ENCODE measurements at regions not wholly inside any gene's neighbourhood (a gene's known extent, or its start where the extent isn't known, plus 50 kb on each side); places are given as distances from the start of the nearest gene placed in this dataset.

- no peaks in the 10 kb centered on the region for H3K27me3 Mint-ChIP-seq
- no peaks in the 10 kb centered on the region for H3K36me3 ChIP-seq (ENCODE audit: insufficient read depth, low read length)
- no peaks in the 10 kb centered on the region for H3K36me3 Mint-ChIP-seq
- peaks cover 0 to 17% (median 11%) of the 10 kb centered on the region in 8 donors for H3K9me3 Mint-ChIP-seq
- H3K27me3 ChIP-seq (ENCODE audit: insufficient read depth, low read length) = no peaks in the 10 kb centered on the region
- no peak for DNase-seq
- H3K9me3 ChIP-seq (ENCODE audit: control insufficient read depth in 1 of 2, low read length in 2 of 2) = no peaks in the 10 kb centered on the region
- no peaks in the 10 kb centered on the region for H3K4me1 Mint-ChIP-seq
- no peak overlapping the region for H3K27ac ChIP-seq (ENCODE audit: low read depth, low read length)
- intact Hi-C loops (cut with micrococcal nuclease) = no loop called here
- no peak overlapping the region for H3K4me3 Mint-ChIP-seq
- H3K4me3 ChIP-seq (ENCODE audit: low read length in 2 of 2) = no peak overlapping the region
- ChIA-PET CTCF (ENCODE audit: partially characterized antibody) (no interaction called here), POLR2A (ENCODE audit: partially characterized antibody) (no interaction called here)
- H3K4me1 ChIP-seq (ENCODE audit: insufficient read depth, low read length) = no peaks in the 10 kb centered on the region
- H3K27ac Mint-ChIP-seq = no peak overlapping the region
Observed at GRCh38 chr16:64780445-64780844, 341.4 kb downstream of the CDH11 start.

GRCh38 chr16:64778777-64779176 lies 343.1 kb downstream of the CDH11 start:
- H3K36me3 ChIP-seq (ENCODE audit: insufficient read depth, low read length) = no peaks in the 10 kb centered on the region
- intact Hi-C loops (cut with micrococcal nuclease) = no loop called here
- H3K4me1 ChIP-seq (ENCODE audit: insufficient read depth, low read length) = no peaks in the 10 kb centered on the region
- no peak overlapping the region for H3K4me3 ChIP-seq (ENCODE audit: low read length in 2 of 2)
- ChIA-PET CTCF (ENCODE audit: partially characterized antibody) (no interaction called here), POLR2A (ENCODE audit: partially characterized antibody) (no interaction called here)
- H3K9me3 ChIP-seq (ENCODE audit: control insufficient read depth in 1 of 2, low read length in 2 of 2) = no peaks in the 10 kb centered on the region
- H3K27me3 ChIP-seq (ENCODE audit: insufficient read depth, low read length) = no peaks in the 10 kb centered on the region
- H3K9me3 Mint-ChIP-seq = peaks cover 0 to 22% (median 14%) of the 10 kb centered on the region in 8 donors
- no peaks in the 10 kb centered on the region for H3K27me3 Mint-ChIP-seq
- H3K4me1 Mint-ChIP-seq = no peaks in the 10 kb centered on the region
- H3K36me3 Mint-ChIP-seq = no peaks in the 10 kb centered on the region
- H3K27ac Mint-ChIP-seq = no peak overlapping the region
- no peak overlapping the region for H3K4me3 Mint-ChIP-seq
- DNase-seq = no peak
- no peak overlapping the region for H3K27ac ChIP-seq (ENCODE audit: low read depth, low read length)

- no peak overlapping the region for H3K27ac ChIP-seq (ENCODE audit: low read depth, low read length)
- no peak for DNase-seq
- no peaks in the 10 kb centered on the region for H3K27me3 ChIP-seq (ENCODE audit: insufficient read depth, low read length)
- Mint-ChIP-seq H3K4me1 (no peaks in the 10 kb centered on the region), H3K4me3 (no peak overlapping the region), H3K9me3 (peaks cover 0 to 29% (median 17%) of the 10 kb centered on the region in 8 donors), H3K36me3 (no peaks in the 10 kb centered on the region), H3K27ac (no peak overlapping the region), H3K27me3 (no peaks in the 10 kb centered on the region)
- POLR2A ChIA-PET (ENCODE audit: partially characterized antibody) = no interaction called here
- CTCF ChIA-PET (ENCODE audit: partially characterized antibody) = no interaction called here
- no peak overlapping the region for H3K4me3 ChIP-seq (ENCODE audit: low read length in 2 of 2)
- no peaks in the 10 kb centered on the region for H3K9me3 ChIP-seq (ENCODE audit: control insufficient read depth in 1 of 2, low read length in 2 of 2)
- intact Hi-C loops (cut with micrococcal nuclease) = no loop called here
- H3K36me3 ChIP-seq (ENCODE audit: insufficient read depth, low read length) = no peaks in the 10 kb centered on the region
- H3K4me1 ChIP-seq (ENCODE audit: insufficient read depth, low read length) = no peaks in the 10 kb centered on the region
Observed at GRCh38 chr16:64773638-64774037, 348.2 kb downstream of the CDH11 start.

- peaks cover 0 to 29% (median 14%) of the 10 kb centered on the region in 8 donors for H3K9me3 Mint-ChIP-seq
- CTCF ChIA-PET (ENCODE audit: partially characterized antibody) = no interaction called here
- no peak overlapping the region for H3K27ac ChIP-seq (ENCODE audit: low read depth, low read length)
- H3K4me3 ChIP-seq (ENCODE audit: low read length in 2 of 2) = no peak overlapping the region
- no peak for DNase-seq
- H3K4me1 ChIP-seq (ENCODE audit: insufficient read depth, low read length) = no peaks in the 10 kb centered on the region
- H3K27ac Mint-ChIP-seq = no peak overlapping the region
- H3K9me3 ChIP-seq (ENCODE audit: control insufficient read depth in 1 of 2, low read length in 2 of 2) = no peaks in the 10 kb centered on the region
- intact Hi-C loops (cut with micrococcal nuclease) = no loop called here
- no peaks in the 10 kb centered on the region for H3K27me3 ChIP-seq (ENCODE audit: insufficient read depth, low read length)
- no peaks in the 10 kb centered on the region for H3K27me3 Mint-ChIP-seq
- H3K4me1 Mint-ChIP-seq = no peaks in the 10 kb centered on the region
- H3K4me3 Mint-ChIP-seq = no peak overlapping the region
- POLR2A ChIA-PET (ENCODE audit: partially characterized antibody) = no interaction called here
- H3K36me3 ChIP-seq (ENCODE audit: insufficient read depth, low read length) = no peaks in the 10 kb centered on the region
- no peaks in the 10 kb centered on the region for H3K36me3 Mint-ChIP-seq
Observed at GRCh38 chr16:64773184-64773583, 348.7 kb downstream of the CDH11 start.

- Histone ChIP-seq H3K27ac (ENCODE audit: low read depth, low read length) (no peak overlapping the region), H3K4me3 (ENCODE audit: low read length in 2 of 2) (no peak overlapping the region), H3K36me3 (ENCODE audit: insufficient read depth, low read length) (no peaks in the 10 kb centered on the region), H3K27me3 (ENCODE audit: insufficient read depth, low read length) (no peaks in the 10 kb centered on the region), H3K9me3 (ENCODE audit: control insufficient read depth in 1 of 2, low read length in 2 of 2) (no peaks in the 10 kb centered on the region), H3K4me1 (ENCODE audit: insufficient read depth, low read length) (no peaks in the 10 kb centered on the region)
- ChIA-PET POLR2A (ENCODE audit: partially characterized antibody) (no interaction called here), CTCF (ENCODE audit: partially characterized antibody) (no interaction called here)
- Mint-ChIP-seq H3K27ac (peak overlapping the region in 1 of 7 donors; percentile 73), H3K4me3 (no peak overlapping the region), H3K4me1 (no peaks in the 10 kb centered on the region), H3K9me3 (peaks cover 0 to 28% (median 16%) of the 10 kb centered on the region in 8 donors), H3K27me3 (no peaks in the 10 kb centered on the region), H3K36me3 (no peaks in the 10 kb centered on the region)
- DNase-seq = no peak
- intact Hi-C loops (cut with micrococcal nuclease) = no loop called here
Observed at GRCh38 chr16:64771273-64771672, 350.6 kb downstream of the CDH11 start.

- Histone ChIP-seq H3K27ac (ENCODE audit: low read depth, low read length) (no peak overlapping the region), H3K4me3 (ENCODE audit: low read length in 2 of 2) (no peak overlapping the region), H3K9me3 (ENCODE audit: control insufficient read depth in 1 of 2, low read length in 2 of 2) (no peaks in the 10 kb centered on the region), H3K36me3 (ENCODE audit: insufficient read depth, low read length) (no peaks in the 10 kb centered on the region), H3K4me1 (ENCODE audit: insufficient read depth, low read length) (no peaks in the 10 kb centered on the region), H3K27me3 (ENCODE audit: insufficient read depth, low read length) (no peaks in the 10 kb centered on the region)
- Mint-ChIP-seq H3K9me3 (peaks cover 3 to 21% (median 11%) of the 10 kb centered on the region in 8 donors), H3K36me3 (no peaks in the 10 kb centered on the region), H3K27me3 (no peaks in the 10 kb centered on the region), H3K4me3 (no peak overlapping the region), H3K4me1 (no peaks in the 10 kb centered on the region), H3K27ac (no peak overlapping the region)
- ChIA-PET POLR2A (ENCODE audit: partially characterized antibody) (no interaction called here), CTCF (ENCODE audit: partially characterized antibody) (no interaction called here)
- intact Hi-C loops (cut with micrococcal nuclease) = no loop called here
- DNase-seq = no peak
Observed at GRCh38 chr16:64762211-64762610, 359.7 kb downstream of the CDH11 start.

GRCh38 chr16:64754279-64754678 lies 367.6 kb downstream of the CDH11 start:
- peaks cover 3 to 28% (median 13%) of the 10 kb centered on the region in 8 donors for H3K9me3 Mint-ChIP-seq
- ChIA-PET POLR2A (ENCODE audit: partially characterized antibody) (no interaction called here), CTCF (ENCODE audit: partially characterized antibody) (no interaction called here)
- H3K27ac Mint-ChIP-seq = no peak overlapping the region
- no peak for DNase-seq
- no peaks in the 10 kb centered on the region for H3K27me3 Mint-ChIP-seq
- peaks cover 0 to 2% of the 10 kb centered on the region in 2 donors for H3K36me3 Mint-ChIP-seq
- H3K36me3 ChIP-seq (ENCODE audit: insufficient read depth, low read length) = no peaks in the 10 kb centered on the region
- H3K4me1 Mint-ChIP-seq = no peaks in the 10 kb centered on the region
- intact Hi-C loops (cut with micrococcal nuclease) = no loop called here
- no peak overlapping the region for H3K27ac ChIP-seq (ENCODE audit: low read depth, low read length)
- no peak overlapping the region for H3K4me3 Mint-ChIP-seq
- H3K4me3 ChIP-seq (ENCODE audit: low read length in 2 of 2) = no peak overlapping the region
- peaks cover 0 to 7% of the 10 kb centered on the region in 2 donors for H3K9me3 ChIP-seq (ENCODE audit: control insufficient read depth in 1 of 2, low read length in 2 of 2)
- no peaks in the 10 kb centered on the region for H3K4me1 ChIP-seq (ENCODE audit: insufficient read depth, low read length)
- no peaks in the 10 kb centered on the region for H3K27me3 ChIP-seq (ENCODE audit: insufficient read depth, low read length)

GRCh38 chr16:64751906-64752305 lies 370.0 kb downstream of the CDH11 start:
- Mint-ChIP-seq H3K4me1 (no peaks in the 10 kb centered on the region), H3K36me3 (peaks cover 0 to 2% of the 10 kb centered on the region in 2 donors), H3K27me3 (no peaks in the 10 kb centered on the region), H3K27ac (no peak overlapping the region), H3K4me3 (no peak overlapping the region), H3K9me3 (peaks cover 3 to 32% (median 15%) of the 10 kb centered on the region in 8 donors)
- Histone ChIP-seq H3K27me3 (ENCODE audit: insufficient read depth, low read length) (no peaks in the 10 kb centered on the region), H3K27ac (ENCODE audit: low read depth, low read length) (no peak overlapping the region), H3K9me3 (ENCODE audit: control insufficient read depth in 1 of 2, low read length in 2 of 2) (peaks cover 0 to 7% of the 10 kb centered on the region in 2 donors), H3K4me1 (ENCODE audit: insufficient read depth, low read length) (no peaks in the 10 kb centered on the region), H3K36me3 (ENCODE audit: insufficient read depth, low read length) (no peaks in the 10 kb centered on the region), H3K4me3 (ENCODE audit: low read length in 2 of 2) (no peak overlapping the region)
- POLR2A ChIA-PET (ENCODE audit: partially characterized antibody) = no interaction called here
- CTCF ChIA-PET (ENCODE audit: partially characterized antibody) = no interaction called here
- intact Hi-C loops (cut with micrococcal nuclease) = no loop called here
- no peak for DNase-seq
